SK-MEL-5 (cell line): ENCODE measurements at regions not wholly inside any gene's neighbourhood (a gene's known extent, or its start where the extent isn't known, plus 50 kb on each side); places are given as distances from the start of the nearest gene placed in this dataset.

Experiments used
- DNase-seq: peaks from one replicate; pipeline ENCODE4 v3.0.0-alpha.2; 2016; ENCODE audit warnings: low read depth, low spot score
- in situ Hi-C: cut with HindIII; loops from 2 replicates; pipeline ENCODE4 v1.10.0; 2016; ENCODE audit warnings: low sequenced_read_pairs, high pct_unique_total_duplicates, low pct_unique_long_range_greater_than_20kb

DNA sequence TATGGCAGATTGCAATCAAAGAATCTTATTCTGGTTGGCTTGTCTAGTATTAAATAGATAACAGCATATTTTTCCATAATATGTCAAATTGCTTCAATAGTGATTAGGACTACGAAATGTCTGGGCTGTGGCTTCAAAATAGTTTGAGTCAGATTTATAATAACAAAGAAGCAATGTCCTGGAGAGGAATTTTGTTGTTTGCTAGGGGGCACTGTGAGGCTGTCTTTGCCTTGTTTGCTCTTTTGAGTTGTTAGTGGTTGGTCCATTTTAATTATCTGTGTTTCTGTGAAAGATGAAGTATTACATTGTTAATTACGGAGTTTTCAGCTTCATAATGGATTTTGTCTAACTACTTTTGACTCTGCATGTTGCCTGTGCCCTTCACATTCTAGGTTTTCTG is 713.6 kb downstream of the TLE4 start:
- in situ Hi-C loops = no loop called here
- DNase-seq = peak; percentile 20

DNA sequence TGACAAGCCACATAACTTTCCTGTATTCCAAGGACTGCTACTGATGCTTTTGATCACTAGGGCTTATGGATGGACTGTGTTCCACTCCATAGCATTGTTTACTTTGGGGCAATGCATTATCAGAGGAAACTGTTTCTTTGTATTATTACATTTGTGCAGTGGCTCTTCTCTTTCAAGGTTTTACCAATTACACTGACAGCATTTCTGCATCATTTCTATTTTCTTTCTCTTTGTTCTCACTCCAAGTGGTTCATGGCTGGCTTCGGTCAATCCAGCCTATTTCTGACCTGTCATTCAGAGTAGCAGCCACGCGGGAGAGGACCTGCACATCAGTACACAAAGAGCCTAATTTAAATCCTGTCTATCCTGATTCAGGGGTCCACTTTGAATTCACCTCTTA is 711.0 kb downstream of the TLE4 start:
- in situ Hi-C loops = no loop called here
- no peak for DNase-seq

DNA sequence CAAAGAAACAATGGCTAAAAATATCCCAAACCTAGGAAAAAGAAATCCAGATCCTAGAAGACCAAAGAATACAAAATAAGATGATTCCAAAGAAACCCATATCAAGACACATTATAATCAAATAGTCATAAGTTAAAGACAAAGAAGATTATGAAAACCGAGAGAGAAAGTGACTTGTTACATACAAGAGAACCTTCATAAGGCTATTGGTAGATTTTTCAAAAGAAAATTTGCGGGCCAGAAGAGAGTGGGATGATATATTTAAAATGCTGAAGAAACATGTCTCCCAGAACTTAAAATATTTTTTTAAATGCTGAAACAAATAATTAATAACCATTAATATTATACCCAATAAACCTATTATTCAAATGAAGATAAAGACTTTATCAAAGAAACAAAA is 687.3 kb downstream of the TLE4 start:
- in situ Hi-C loops = no loop called here
- no peak for DNase-seq

DNA sequence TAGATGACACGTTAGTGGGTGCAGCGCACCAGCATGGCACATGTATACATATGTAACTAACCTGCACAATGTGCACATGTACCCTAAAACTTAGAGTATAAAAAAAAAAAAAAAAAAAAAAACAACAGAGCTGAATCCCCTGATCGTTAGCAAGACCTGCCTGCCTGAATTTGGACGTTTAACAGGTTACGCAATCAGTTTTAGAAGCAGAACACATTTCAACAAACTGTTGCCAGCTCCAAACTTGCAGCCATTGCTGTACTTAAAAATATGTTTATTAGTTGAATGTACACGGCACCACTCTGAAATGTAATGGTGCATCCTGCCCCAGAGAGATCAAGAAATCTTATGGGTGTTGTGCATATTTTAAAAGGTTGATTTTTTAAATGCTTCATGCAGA is 680.0 kb downstream of the TLE4 start:
- DNase-seq = no peak
- in situ Hi-C loops = no loop called here

DNA sequence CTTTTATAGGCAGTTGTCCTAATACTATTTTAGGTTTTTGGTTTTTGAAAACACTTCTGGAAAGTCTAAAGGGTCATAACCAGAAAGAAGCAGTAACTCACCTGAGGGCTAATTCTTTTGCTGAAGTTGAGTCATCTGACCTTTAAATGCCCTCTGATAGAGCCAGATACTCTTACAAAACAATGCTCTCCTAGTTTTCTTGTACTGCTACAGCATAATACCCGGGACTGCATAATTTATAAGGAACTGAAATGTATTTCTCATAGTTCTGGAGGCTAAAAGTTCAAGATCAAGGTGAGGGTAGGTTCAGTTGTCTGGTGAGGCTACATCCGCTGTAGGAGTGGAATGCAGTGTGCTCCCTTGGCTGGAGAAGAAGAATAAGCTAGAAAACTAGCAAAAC is 670.3 kb downstream of the TLE4 start:
- DNase-seq = no peak
- in situ Hi-C loops = no loop called here

- no peak for DNase-seq
- in situ Hi-C loops = no loop called here
These were observed 664.0 kb downstream of the TLE4 start for GRCh38 chr9:80235752-80236151.

DNA sequence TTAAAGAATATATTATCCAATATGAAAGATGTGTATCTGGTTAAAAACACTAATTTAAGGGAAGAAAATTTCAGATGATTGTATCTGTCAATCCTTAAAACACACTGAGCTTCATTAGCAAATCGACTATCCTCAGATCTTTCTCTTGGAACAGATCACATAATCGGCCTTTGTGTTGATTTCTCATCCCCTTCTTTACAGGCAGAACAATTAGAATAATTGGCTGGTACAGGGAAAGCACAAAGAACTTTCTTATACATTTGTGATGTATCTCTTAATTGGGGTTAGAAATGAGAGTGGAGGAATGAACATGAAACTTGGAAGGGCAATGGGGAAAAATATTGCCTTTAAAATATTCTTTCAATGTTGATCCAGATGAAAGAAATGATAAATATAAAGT is 662.1 kb downstream of the TLE4 start:
- DNase-seq = no peak
- in situ Hi-C loops = no loop called here

- in situ Hi-C loops = no loop called here
These were observed 661.5 kb downstream of the TLE4 start for GRCh38 chr9:80233102-80233843.

DNA sequence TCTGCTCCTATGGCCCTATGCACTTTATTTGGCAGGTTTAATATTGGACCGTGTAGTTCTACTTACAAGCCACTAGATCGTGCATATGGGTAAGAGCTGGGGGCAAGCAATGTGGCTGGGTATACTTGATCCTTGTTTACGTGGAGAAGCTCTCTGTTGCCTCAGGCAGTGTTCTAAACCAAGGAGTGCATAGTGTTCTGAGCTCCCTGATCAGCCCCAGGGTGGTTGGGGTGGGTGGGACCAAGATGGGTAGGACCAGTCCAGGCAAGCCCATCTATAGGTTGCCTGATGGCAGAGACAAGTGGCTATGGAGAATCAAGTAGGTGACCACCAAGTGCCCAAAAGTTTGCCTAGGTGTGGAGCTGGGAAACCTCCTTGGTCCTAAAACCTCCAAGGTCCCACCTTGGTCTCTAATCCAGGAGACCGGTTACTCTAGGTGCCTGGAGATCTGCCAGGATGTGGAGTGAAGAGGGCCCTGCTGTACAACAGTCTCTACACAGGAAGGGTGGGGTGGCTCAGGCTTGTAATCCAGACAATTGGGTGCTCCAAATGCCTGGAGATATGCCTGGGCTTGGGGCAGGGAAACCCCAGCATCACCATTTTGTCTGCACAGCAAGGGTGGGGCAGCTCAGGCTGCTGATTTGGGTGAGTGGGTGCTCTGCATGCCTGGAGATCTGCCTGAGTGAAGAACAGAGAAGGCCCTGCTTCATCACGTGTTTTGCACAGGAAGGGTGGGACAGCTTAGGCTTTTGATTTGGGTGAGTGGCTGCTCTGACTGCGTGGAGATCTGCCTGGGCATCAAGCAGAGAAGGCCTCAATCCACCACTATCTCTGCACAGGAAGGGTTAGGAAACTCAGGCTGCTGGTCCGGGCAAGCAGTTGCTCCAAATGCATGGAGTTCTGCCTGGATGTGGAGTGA is 659.8 kb downstream of the TLE4 start:
- DNase-seq = no peak
- in situ Hi-C loops = no loop called here

More at GRCh38 chr9:80233102-80233843, 661.5 kb downstream of the TLE4 start:
- DNase-seq = no peak

DNA sequence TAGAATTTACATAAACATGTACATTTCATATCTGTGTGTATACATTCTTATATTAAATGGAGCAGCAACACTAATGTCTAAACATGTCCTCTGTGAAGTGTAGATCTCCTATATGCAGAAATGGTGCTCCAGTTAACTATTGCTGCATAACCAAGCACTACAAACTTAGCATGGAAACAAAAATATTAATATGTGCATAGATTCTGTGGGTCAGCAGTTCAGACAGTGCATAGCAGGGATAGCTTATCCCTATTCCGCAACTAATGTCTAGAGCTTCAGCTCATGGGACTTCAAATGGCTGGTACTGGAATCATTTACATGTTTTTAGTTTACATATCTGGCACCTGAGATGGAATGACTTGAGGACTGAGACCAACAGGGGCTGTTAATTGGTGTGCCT is 652.1 kb downstream of the TLE4 start:
- in situ Hi-C loops = no loop called here
- DNase-seq = no peak

GRCh38 chr9:80222466-80223169 is 650.9 kb downstream of the TLE4 start:
- in situ Hi-C loops = no loop called here
- no peak for DNase-seq

- DNase-seq = no peak
- in situ Hi-C loops = no loop called here
These were observed 646.6 kb downstream of the TLE4 start for GRCh38 chr9:80218328-80218727.

DNA sequence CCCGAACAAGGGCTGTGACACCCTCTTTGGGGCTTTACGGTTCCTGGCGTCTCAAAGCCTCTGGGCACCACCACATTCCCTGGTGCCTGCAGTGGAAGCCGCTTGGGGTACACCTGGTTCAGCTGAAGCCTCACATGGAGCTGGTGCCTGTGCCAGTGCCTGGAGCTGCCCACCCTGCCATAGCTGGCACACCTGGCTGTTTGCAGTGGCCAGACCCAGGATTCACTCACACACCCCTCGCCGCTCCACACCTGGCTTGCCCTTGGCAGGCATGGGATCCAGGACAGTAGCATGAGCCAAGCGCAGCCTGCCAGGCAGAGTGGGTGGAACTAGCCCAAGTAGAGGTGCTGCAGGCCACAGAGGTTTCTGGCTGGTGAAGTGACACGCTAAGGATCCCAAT is 641.8 kb downstream of the TLE4 start:
- no peak for DNase-seq
- in situ Hi-C loops = no loop called here

DNA sequence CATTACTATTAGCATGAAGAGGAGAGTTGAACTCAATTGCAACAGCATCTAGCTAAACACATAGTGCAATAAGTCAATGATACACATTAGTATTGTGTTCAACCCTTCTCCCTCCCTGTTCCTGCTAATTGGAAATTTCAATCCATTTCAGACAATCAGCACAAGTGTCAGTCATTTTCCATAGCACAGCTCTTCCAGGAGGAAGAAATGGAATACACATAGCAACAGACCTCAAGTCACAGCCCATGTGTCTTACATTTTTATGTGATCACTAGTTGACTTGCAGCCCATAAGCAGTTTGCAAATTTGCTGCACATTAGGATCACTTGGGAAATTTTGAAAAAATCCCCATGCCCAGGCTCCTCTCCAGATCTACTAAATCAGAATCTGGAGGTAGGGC is 636.9 kb downstream of the TLE4 start:
- no peak for DNase-seq
- in situ Hi-C loops = no loop called here

GRCh38 chr9:80204054-80204453 is 632.3 kb downstream of the TLE4 start:
- in situ Hi-C loops = no loop called here
- no peak for DNase-seq

DNA sequence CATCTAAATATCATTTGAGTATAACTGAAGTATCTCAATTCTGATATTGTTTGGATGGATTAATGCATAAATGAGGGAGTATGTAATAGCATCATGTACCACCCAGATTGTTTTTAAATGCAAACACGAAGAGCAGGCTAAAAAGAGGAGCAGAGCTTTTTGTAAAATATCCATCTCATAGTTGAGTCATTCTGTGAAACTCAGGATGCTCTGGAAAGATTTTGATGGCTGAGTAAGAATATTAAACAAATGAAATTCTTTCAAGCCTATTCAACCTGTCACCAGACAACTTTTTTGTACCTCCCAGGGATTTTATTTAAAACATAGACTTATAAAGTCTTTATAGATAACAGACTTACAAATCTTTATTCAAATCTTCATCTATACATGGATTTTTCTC is 625.9 kb downstream of the TLE4 start:
- in situ Hi-C loops = no loop called here
- DNase-seq = no peak

GRCh38 chr9:80191108-80191507 is 619.3 kb downstream of the TLE4 start:
- in situ Hi-C loops = no loop called here
- DNase-seq = no peak

- in situ Hi-C loops = no loop called here
- no peak for DNase-seq
These were observed 616.8 kb downstream of the TLE4 start for GRCh38 chr9:80188579-80188978.
